GM13977 (cell line): ENCODE measurements at regions not wholly inside any gene's neighbourhood (a gene's known extent, or its start where the extent isn't known, plus 50 kb on each side); places are given as distances from the start of the nearest gene placed in this dataset.

Source experiments
- DNase-seq: peaks from one replicate; pipeline ENCODE4 v3.0.0; 2012; ENCODE audit warnings: low spot score
- in situ Hi-C: fragments of 300-500 bp; cut with MboI; formaldehyde crosslinking; loops from one replicate; pipeline ENCODE4 v1.12.0; 2022; ENCODE audit warnings: low sequenced_read_pairs, low pct_unique_long_range_greater_than_20kb, mixed read lengths, inconsistent platforms; ENCODE audit not compliant: unreplicated experiment
- TF ChIP-seq, protein P1 (sequence below): IDR thresholded peaks from 2 replicates; pipeline ENCODE4 v1.5.1; 2012; ENCODE audit warnings: mild to moderate bottlenecking, control low read depth; ENCODE audit not compliant: insufficient read depth; ENCODE audit errors: extremely low read depth, missing control alignments

- DNase-seq: no peak
- TF ChIP-seq, protein P1, sequence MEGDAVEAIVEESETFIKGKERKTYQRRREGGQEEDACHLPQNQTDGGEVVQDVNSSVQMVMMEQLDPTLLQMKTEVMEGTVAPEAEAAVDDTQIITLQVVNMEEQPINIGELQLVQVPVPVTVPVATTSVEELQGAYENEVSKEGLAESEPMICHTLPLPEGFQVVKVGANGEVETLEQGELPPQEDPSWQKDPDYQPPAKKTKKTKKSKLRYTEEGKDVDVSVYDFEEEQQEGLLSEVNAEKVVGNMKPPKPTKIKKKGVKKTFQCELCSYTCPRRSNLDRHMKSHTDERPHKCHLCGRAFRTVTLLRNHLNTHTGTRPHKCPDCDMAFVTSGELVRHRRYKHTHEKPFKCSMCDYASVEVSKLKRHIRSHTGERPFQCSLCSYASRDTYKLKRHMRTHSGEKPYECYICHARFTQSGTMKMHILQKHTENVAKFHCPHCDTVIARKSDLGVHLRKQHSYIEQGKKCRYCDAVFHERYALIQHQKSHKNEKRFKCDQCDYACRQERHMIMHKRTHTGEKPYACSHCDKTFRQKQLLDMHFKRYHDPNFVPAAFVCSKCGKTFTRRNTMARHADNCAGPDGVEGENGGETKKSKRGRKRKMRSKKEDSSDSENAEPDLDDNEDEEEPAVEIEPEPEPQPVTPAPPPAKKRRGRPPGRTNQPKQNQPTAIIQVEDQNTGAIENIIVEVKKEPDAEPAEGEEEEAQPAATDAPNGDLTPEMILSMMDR: no peak
- in situ Hi-C loops: no loop called here
Observed at GRCh38 chr13:74629985-74630384, 495.8 kb upstream of the KLF12 start.

- no peak for DNase-seq
- in situ Hi-C loops: no loop called here
- TF ChIP-seq, protein P1: no peak
Observed at GRCh38 chr13:74625541-74625940, 491.3 kb upstream of the KLF12 start.

DNA sequence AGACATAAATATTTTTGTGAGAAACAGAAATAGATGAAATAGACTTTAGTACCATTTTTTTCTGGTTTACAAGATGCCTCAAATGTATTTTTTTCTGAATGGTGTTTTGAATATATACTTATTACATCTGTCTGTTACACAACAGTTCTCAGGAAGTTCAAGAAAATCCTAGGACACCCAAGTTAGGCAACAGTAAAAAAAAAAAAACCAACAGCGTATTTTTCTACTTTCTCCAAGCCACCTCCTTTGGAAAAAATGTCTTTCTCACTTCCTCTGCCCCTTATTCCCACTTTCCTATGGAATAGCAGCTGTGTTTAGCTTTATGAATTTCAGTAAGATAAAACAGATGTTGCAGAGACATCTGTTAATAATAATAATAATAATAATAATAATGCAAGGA, 489.6 kb upstream of the KLF12 start:
- no peak for DNase-seq
- in situ Hi-C loops: no loop called here
- TF ChIP-seq, protein P1: no peak

GRCh38 chr13:74622284-74622683, 488.1 kb upstream of the KLF12 start:
- TF ChIP-seq, protein P1: no peak
- in situ Hi-C loops: no loop called here
- DNase-seq: no peak

GRCh38 chr13:74620711-74621110, 486.5 kb upstream of the KLF12 start:
- TF ChIP-seq, protein P1: no peak
- in situ Hi-C loops: no loop called here
- no peak for DNase-seq

DNA sequence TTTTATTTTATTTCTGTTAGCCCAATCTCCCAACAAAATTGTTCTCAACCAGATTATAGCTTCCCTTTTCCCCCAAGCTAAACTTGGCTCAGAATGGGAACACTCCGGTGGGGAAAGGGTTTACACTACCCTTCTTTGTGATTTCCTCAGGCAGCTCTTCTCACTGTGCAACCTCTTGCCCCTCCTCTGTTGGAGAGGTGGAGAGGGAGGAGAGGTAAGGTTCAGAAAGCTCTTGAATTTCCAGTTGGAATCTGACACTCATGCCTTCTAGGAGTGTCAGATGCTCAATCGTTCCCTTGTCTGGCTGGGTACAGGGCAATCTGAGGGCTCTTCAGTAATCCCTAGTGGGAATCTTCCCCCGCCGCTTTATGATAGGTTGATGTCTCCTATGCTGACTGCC, 486.1 kb upstream of the KLF12 start:
- TF ChIP-seq, protein P1: no peak
- in situ Hi-C loops: no loop called here
- DNase-seq: no peak

DNA sequence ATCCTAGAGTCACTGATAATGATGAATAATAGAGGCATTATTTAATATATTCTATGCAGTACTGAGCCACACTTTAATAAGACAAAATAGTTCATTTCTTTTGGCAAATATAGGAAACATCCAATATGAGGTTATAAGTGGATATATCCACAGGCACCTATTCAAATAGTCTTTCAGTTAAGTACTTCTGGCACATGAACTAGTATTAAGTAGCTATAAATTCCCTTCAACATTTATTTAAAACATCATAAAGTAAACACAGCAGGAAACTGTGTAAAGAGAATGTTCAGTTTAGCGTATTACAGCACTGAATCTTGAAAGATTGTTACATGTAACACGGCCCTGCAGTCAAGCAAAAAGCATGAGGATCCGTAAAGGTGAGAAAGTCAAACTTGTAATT, 463.3 kb upstream of the KLF12 start:
- TF ChIP-seq, protein P1: no peak
- DNase-seq: no peak
- in situ Hi-C loops: no loop called here
